BLaER1 treated with 17β-estradiol and CSF1 and Interleukin-3, amounts not matched to agents 10 nM and 100 nM (cell line): ENCODE measurements at regions not wholly inside any gene's neighbourhood (a gene's known extent, or its start where the extent isn't known, plus 50 kb on each side); places are given as distances from the start of the nearest gene placed in this dataset.

Experiments used
- H3K27ac ChIP-seq, 11 experiments: shearing (Covaris generic); formaldehyde crosslinking; 2 replicates each; pipeline ENCODE4 v1.8.1; 2022
- H3K27me3 ChIP-seq, 11 experiments: shearing (Covaris generic); formaldehyde crosslinking; 2 replicates each; pipeline ENCODE4 v1.8.1; 2022
- H3K36me3 ChIP-seq, 11 experiments: shearing (Covaris generic); formaldehyde crosslinking; 2 replicates each; pipeline ENCODE4 v1.8.1; 2022
- H3K4me1 ChIP-seq, 10 experiments: shearing (Covaris generic); formaldehyde crosslinking; 2 replicates each; pipeline ENCODE4 v1.8.1; 2022
- H3K4me2 ChIP-seq, 11 experiments: shearing (Covaris generic); formaldehyde crosslinking; 2 replicates each; pipeline ENCODE4 v1.8.1; 2022
- H3K4me3 ChIP-seq, 10 experiments: shearing (Covaris generic); formaldehyde crosslinking; 2 replicates each; pipeline ENCODE4 v1.8.1; 2022
- H3K9ac ChIP-seq, 11 experiments: shearing (Covaris generic); formaldehyde crosslinking; 2 replicates each; pipeline ENCODE4 v1.8.1; 2022
- H3K9me3 ChIP-seq, 11 experiments: shearing (Covaris generic); formaldehyde crosslinking; replicated peaks in 1 of 11; 2 replicates each; pipeline ENCODE4 v1.8.1; 2022
- H4K20me1 ChIP-seq, 11 experiments: shearing (Covaris generic); formaldehyde crosslinking; 2 replicates each; pipeline ENCODE4 v1.8.1; 2022
- Cebpa-rat ChIP-seq, 11 experiments: shearing (Covaris generic); IDR thresholded peaks; 2 replicates each; pipeline ENCODE4 v1.8.1; 2022

DNA sequence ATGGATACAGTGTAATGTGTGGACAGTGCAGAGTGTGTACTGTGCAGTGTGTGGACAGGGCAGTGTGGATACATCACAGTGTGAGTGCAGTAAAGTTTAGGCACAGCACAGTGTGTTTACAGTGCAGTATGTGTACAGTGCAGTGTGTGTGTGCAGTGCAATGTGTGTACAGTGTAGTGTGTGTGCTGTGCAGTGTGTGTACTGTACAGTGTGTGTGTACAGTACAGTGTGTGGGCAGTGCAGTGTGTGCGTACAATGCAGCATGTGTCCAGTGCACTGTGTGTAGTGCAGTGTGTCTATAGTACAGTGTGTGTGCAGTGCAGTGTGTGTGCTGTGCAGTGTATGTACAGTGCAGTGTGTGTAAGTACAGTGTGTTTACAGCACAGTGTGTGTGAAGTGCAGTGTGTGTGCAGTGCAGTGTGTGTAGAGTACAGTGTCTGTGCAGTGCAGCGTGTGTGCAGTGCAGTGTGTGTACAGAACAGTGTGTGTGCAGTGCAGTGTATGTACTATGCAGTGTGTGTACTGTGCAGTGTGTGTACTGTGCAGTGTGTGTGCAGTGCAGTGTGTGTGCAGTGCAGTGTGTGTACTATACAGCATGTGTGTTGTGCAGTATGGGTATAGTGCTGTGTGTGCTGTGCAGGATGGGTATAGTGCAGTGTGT lies 385.2 kb downstream of the KIF16B start:
- Histone ChIP-seq H3K4me3 (no peak overlapping the region), H3K9ac (no peak overlapping the region), H3K27ac (no peak overlapping the region), H3K4me2 (no peak overlapping the region), H3K27me3 (no peaks in the 10 kb centered on the region), H3K9me3 (peaks cover 0 to 32% (median 14%) of the 10 kb centered on the region in 11 experiments; a peak in 14 of 22 replicates), H3K36me3 (no peaks in the 10 kb centered on the region), H3K4me1 (no peaks in the 10 kb centered on the region), H4K20me1 (no peaks in the 10 kb centered on the region)
- TF ChIP-seq Cebpa-rat (IDR thresholded peaks at IDR 0.05), result no peak

DNA sequence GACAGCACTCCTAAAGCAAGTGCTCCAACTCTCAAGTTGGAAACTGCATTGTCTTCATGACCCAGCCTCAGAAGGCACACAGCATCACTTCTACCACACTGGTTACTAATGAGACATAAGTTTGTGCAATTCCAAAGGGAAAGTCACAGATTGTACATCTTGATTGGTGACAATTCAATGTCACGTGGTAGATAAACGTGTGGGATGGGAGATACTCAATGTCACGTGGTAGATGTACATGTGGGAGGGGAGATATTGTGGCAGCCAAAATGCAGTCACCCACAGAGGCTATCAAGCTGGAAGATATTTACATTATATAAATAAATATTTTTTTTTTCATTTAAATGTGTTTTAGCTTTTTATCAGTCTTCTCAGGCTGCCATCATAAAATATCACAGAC lies 393.3 kb downstream of the KIF16B start:
- H3K27me3 ChIP-seq, result no peaks in the 10 kb centered on the region
- no peak overlapping the region for H3K4me2 ChIP-seq
- H3K36me3 ChIP-seq, result no peaks in the 10 kb centered on the region
- no peak for TF ChIP-seq Cebpa-rat (IDR thresholded peaks at IDR 0.05)
- no peak overlapping the region for H3K27ac ChIP-seq
- H3K9ac ChIP-seq, result no peak overlapping the region
- peaks cover 13 to 63% (median 38%) of the 10 kb centered on the region in 11 experiments; a peak in 19 of 22 replicates for H3K9me3 ChIP-seq
- peaks cover 0 to 15% (median 11%) of the 10 kb centered on the region in 10 experiments; a peak in 12 of 20 replicates for H3K4me1 ChIP-seq
- no peak overlapping the region for H3K4me3 ChIP-seq
- H4K20me1 ChIP-seq, result no peaks in the 10 kb centered on the region

DNA sequence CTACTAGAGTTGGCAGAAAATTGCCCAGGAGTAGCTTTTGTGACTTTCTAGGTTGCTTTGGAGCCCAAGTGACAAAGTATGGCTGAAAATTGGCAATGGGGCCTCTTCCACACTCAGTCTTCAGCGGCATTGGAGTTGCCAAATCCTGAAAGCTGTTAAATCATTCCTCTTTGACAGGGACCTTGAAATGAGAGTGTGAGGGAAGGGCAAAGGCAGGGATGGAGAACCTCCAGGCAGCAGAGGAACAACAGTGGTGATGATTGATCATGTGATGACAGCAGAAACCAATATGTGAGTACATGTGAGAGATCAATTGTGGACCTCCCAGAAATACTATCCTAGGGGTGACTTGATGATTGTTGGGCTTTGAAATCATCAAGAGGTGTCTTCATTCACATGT lies 393.9 kb downstream of the KIF16B start:
- H3K4me1 ChIP-seq, result peaks cover 0 to 19% (median 14%) of the 10 kb centered on the region in 10 experiments; a peak in 12 of 20 replicates
- peaks cover 11 to 57% (median 36%) of the 10 kb centered on the region in 11 experiments; a peak in 19 of 22 replicates for H3K9me3 ChIP-seq
- no peak overlapping the region for H3K4me3 ChIP-seq
- H3K27me3 ChIP-seq, result no peaks in the 10 kb centered on the region
- H3K9ac ChIP-seq, result no peak overlapping the region
- no peak overlapping the region for H3K27ac ChIP-seq
- H4K20me1 ChIP-seq, result no peaks in the 10 kb centered on the region
- no peak overlapping the region for H3K4me2 ChIP-seq
- H3K36me3 ChIP-seq, result no peaks in the 10 kb centered on the region
- no peak for TF ChIP-seq Cebpa-rat (IDR thresholded peaks at IDR 0.05)

DNA sequence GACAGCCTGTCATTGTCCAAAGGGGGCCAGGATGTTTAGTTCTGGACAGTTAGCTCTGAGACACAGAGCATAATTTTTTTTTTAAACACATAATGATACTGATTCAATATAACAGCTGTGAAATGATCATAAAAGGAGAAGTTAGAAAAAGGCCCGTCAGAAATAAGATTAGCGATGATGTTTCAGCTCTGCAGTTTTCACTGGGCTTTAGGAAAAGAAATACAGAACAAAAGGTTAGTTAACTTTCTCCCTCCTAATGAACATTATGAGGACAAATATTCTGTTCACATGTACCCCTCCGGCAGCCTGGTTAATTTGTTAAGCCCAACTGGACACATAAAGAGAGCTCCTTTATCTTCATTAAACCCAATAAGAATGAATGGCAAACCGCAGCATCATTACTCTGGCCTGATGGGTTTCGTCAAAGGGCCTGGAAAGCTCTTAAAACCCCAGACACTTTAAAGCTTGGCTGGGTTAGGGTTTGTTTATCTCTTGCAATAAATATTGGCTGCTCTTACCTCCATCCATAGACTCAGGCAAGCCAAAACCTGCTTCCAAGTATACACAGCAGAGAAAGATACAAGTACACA lies 394.6 kb downstream of the KIF16B start:
- no peak overlapping the region for H3K4me2 ChIP-seq
- H3K9ac ChIP-seq, result no peak overlapping the region
- H3K4me3 ChIP-seq, result no peak overlapping the region
- no peak overlapping the region for H3K27ac ChIP-seq
- no peaks in the 10 kb centered on the region for H4K20me1 ChIP-seq
- no peaks in the 10 kb centered on the region for H3K36me3 ChIP-seq
- no peak for TF ChIP-seq Cebpa-rat (IDR thresholded peaks at IDR 0.05)
- peaks cover 0 to 20% (median 14%) of the 10 kb centered on the region in 10 experiments; a peak in 12 of 20 replicates for H3K4me1 ChIP-seq
- no peaks in the 10 kb centered on the region for H3K27me3 ChIP-seq
- H3K9me3 ChIP-seq, result peaks cover 9 to 59% (median 36%) of the 10 kb centered on the region in 11 experiments; a peak in 18 of 22 replicates

DNA sequence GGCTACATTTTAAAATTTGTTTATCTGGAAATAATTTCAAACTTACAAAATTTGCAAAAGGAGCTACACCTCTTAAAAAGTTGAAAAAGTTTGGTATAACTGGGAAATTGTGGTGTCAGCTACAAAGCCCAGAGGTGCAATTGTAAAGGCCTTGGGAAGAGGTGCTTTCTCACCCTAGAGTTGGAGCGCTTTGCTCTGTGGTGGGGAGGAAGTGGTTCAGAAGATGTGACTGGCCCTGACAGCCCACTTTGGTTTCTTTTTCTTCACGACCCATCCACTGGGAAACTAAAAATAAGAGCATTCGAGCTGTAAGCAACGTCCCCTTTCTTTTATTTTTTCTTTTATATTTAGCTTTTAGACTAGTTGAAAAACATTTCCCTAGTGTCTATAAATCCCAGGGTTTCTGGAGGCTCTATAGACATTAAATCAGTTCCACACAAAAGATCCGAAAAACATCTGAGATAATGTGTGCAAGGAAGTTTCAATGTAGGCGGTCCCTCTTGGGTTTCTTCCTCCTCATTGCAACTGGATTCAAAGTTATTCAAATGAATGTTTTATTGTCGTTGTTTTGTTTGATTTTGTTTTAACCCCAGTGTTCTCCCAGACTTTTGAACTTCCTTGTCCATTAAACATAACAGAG lies 397.8 kb downstream of the KIF16B start:
- Histone ChIP-seq H3K27me3 (no peaks in the 10 kb centered on the region), H3K9ac (peak overlapping the region in 2 of 11 experiments; percentile 1 to 16; a peak in 2 of 22 replicates), H3K36me3 (no peaks in the 10 kb centered on the region), H3K27ac (peak overlapping the region in 6 of 11 experiments; percentile 7 to 49 (median 32); a peak in 8 of 22 replicates), H4K20me1 (no peaks in the 10 kb centered on the region), H3K4me2 (peak overlapping the region; percentile 29 to 66 (median 62)), H3K4me3 (peak overlapping the region in 7 of 10 experiments; percentile 19 to 45 (median 30); a peak in 9 of 20 replicates), H3K4me1 (peaks cover 0 to 20% (median 14%) of the 10 kb centered on the region in 10 experiments; a peak in 12 of 20 replicates), H3K9me3 (peaks cover 13 to 60% (median 32%) of the 10 kb centered on the region in 11 experiments; a peak in 20 of 22 replicates)
- no peak for TF ChIP-seq Cebpa-rat (IDR thresholded peaks at IDR 0.05)

DNA sequence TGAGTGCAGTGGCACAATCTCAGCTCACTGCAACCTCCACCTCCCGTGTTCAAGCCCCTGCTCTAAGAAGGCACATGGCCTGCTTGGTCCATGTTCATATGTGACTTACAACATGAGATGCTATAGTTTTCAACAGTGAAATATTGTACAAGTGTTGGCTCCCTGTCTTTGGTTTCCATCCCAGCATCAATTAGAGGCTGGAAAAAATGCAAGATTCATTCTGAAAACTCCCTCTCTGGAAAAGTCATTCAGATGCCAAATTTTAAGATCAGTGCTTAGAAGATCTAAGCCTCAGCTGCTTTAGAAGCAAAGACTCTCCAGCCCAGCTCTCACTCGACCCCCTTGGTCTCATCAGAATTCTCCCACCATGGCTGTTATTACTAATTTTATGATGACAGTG lies 398.9 kb downstream of the KIF16B start:
- Histone ChIP-seq H3K27me3 (no peaks in the 10 kb centered on the region), H4K20me1 (no peaks in the 10 kb centered on the region), H3K27ac (no peak overlapping the region), H3K4me2 (no peak overlapping the region; a peak in 1 of 22 replicates), H3K4me3 (no peak overlapping the region), H3K9ac (no peak overlapping the region), H3K9me3 (peaks cover 9 to 55% (median 23%) of the 10 kb centered on the region in 11 experiments; a peak in 20 of 22 replicates), H3K36me3 (no peaks in the 10 kb centered on the region), H3K4me1 (peaks cover 0 to 20% (median 14%) of the 10 kb centered on the region in 10 experiments; a peak in 12 of 20 replicates)
- no peak for TF ChIP-seq Cebpa-rat (IDR thresholded peaks at IDR 0.05)

DNA sequence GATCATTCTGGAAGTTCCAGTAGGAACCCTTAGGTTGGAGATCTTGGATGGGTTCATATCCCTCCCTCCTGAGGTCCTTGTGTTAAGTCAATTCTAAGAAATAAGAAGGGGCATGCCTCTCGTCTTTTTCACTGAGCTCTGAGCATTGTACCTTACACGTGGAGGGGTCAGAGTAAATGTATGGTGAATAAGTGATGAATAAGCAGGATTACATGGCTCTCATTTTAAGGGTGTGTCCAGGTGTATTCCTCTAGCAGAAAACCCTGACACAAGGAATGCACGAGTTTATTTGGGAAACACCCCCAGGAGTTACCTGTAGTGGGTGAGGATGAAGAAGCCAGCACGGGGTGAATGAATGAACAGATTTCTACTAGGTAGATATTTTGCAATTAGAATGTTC lies 400.2 kb downstream of the KIF16B start:
- Histone ChIP-seq H3K27ac (no peak overlapping the region), H3K4me2 (no peak overlapping the region), H4K20me1 (no peaks in the 10 kb centered on the region), H3K27me3 (no peaks in the 10 kb centered on the region), H3K9me3 (peaks cover 7 to 49% (median 27%) of the 10 kb centered on the region in 11 experiments; a peak in 20 of 22 replicates), H3K4me3 (no peak overlapping the region), H3K36me3 (no peaks in the 10 kb centered on the region), H3K9ac (no peak overlapping the region), H3K4me1 (peaks cover 0 to 20% (median 14%) of the 10 kb centered on the region in 10 experiments; a peak in 12 of 20 replicates)
- TF ChIP-seq Cebpa-rat (IDR thresholded peaks at IDR 0.05), result no peak

DNA sequence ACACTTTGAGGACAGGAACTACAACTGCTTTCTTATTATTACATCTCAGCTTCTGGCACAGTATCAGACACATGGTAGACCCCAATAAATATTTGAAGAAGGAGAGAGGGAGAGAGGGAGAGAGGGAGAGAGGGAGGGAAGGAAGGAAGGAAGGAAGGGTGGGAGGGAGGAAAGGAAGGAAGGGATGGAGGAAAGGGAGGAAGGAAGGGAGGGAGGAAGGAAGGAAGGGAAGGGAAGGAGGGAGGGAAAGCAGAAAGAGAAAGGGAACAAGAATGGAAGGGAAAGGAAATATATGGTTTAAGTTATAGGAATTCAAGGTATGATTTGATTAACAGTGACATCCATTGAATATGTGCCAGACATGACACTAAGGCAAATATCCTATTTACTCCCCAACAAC lies 402.1 kb downstream of the KIF16B start:
- no peaks in the 10 kb centered on the region for H3K27me3 ChIP-seq
- no peak overlapping the region for H3K27ac ChIP-seq
- no peak for TF ChIP-seq Cebpa-rat (IDR thresholded peaks at IDR 0.05)
- H3K36me3 ChIP-seq, result no peaks in the 10 kb centered on the region
- H3K4me2 ChIP-seq, result no peak overlapping the region
- peaks cover 7 to 53% (median 21%) of the 10 kb centered on the region in 11 experiments; a peak in 18 of 22 replicates for H3K9me3 ChIP-seq
- H3K4me1 ChIP-seq, result peaks cover 0 to 20% (median 14%) of the 10 kb centered on the region in 10 experiments; a peak in 12 of 20 replicates
- H3K4me3 ChIP-seq, result no peak overlapping the region
- no peaks in the 10 kb centered on the region for H4K20me1 ChIP-seq
- H3K9ac ChIP-seq, result no peak overlapping the region

DNA sequence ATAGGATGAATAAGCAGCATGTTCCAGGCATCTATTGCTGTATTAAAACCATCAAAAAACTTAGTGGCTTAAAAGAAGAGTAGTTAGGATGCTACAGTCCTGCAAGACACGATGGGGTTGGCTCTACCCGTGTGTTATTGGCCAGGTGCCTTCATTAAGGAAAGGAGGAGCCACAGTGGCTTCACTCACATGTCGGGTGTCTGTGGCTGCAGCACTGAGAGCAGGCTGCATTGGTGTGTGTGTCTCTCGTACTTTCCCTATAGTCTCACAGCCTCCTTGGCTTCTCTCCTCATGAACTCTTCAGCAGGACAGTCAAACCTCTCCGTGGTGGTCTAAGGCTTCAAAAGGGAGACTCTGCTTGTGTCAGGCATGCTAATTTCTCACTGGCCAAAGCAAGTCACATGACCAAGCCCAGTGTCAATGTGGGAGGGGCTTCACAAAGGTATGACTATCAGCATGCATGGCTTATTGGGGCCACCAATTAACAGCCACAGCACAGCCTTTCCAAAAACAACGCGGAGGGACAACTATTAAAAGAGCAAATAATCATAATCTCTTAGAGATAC lies 402.8 kb downstream of the KIF16B start:
- Histone ChIP-seq H3K27ac (no peak overlapping the region), H3K4me2 (no peak overlapping the region), H3K9me3 (peaks cover 7 to 52% (median 20%) of the 10 kb centered on the region in 11 experiments; a peak in 15 of 22 replicates), H3K4me3 (no peak overlapping the region), H4K20me1 (no peaks in the 10 kb centered on the region), H3K9ac (no peak overlapping the region), H3K27me3 (no peaks in the 10 kb centered on the region), H3K36me3 (no peaks in the 10 kb centered on the region), H3K4me1 (peaks cover 0 to 13% (median 9%) of the 10 kb centered on the region in 10 experiments; a peak in 12 of 20 replicates)
- TF ChIP-seq Cebpa-rat (IDR thresholded peaks at IDR 0.05), result no peak
